GM10266 (cell line): ENCODE measurements at regions not wholly inside any gene's neighbourhood (a gene's known extent, or its start where the extent isn't known, plus 50 kb on each side); places are given as distances from the start of the nearest gene placed in this dataset.

Experiments
- DNase-seq: peaks from one replicate; pipeline ENCODE4 v3.0.0; 2012; ENCODE audit errors: extremely low spot score
- TF ChIP-seq, protein P1 (sequence below): IDR thresholded peaks from 2 replicates; pipeline ENCODE4 v1.5.1; 2012; ENCODE audit warnings: mild to moderate bottlenecking, low read depth; ENCODE audit not compliant: control insufficient read depth, insufficient read depth; ENCODE audit errors: missing control alignments

DNA sequence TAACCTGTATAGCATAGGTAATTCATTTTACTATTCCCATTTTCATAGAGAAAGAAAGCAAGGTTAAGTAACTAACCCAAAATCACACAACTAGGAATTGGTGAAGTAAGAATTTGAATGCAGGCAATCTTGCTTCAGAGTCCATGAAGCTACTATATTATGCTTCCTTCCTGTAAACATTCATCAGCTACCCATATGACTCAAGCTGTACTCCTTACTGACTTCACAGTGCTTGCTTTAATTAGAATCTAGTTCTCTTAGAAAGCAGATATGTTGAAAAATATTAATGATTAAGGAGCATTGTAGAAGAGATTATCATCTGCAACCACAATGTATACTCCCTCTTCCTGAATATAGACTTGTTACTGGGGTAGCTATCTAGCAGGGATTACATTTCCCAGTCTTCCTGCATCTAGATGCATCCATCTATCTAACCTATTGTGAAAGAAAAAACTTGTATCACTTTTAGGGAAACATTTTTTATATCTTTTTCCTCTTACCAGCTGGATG lies 961.6 kb upstream of the CHAC2 start:
- TF ChIP-seq, protein P1, sequence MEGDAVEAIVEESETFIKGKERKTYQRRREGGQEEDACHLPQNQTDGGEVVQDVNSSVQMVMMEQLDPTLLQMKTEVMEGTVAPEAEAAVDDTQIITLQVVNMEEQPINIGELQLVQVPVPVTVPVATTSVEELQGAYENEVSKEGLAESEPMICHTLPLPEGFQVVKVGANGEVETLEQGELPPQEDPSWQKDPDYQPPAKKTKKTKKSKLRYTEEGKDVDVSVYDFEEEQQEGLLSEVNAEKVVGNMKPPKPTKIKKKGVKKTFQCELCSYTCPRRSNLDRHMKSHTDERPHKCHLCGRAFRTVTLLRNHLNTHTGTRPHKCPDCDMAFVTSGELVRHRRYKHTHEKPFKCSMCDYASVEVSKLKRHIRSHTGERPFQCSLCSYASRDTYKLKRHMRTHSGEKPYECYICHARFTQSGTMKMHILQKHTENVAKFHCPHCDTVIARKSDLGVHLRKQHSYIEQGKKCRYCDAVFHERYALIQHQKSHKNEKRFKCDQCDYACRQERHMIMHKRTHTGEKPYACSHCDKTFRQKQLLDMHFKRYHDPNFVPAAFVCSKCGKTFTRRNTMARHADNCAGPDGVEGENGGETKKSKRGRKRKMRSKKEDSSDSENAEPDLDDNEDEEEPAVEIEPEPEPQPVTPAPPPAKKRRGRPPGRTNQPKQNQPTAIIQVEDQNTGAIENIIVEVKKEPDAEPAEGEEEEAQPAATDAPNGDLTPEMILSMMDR, result no peak
- no peak for DNase-seq

DNA sequence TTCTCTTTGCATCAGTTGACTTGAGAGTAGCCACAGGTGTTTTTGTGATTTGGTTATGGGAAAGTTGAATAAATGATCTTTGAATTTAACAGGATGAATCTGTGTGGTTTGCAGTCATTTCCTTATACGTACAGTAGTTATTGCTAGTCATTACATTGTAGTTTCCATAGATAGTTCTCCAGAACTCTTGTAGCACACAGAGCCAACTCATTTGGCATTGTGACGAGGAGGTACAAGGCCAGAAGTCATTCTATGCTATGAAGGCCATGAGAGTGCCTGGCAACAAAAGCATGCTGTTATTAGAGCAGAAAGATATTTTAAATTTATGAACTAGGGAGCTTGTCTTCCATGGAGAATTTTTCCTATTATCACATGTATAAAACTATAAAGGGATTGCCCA lies 973.0 kb upstream of the CHAC2 start:
- no peak for DNase-seq
- TF ChIP-seq, protein P1, result no peak

DNA sequence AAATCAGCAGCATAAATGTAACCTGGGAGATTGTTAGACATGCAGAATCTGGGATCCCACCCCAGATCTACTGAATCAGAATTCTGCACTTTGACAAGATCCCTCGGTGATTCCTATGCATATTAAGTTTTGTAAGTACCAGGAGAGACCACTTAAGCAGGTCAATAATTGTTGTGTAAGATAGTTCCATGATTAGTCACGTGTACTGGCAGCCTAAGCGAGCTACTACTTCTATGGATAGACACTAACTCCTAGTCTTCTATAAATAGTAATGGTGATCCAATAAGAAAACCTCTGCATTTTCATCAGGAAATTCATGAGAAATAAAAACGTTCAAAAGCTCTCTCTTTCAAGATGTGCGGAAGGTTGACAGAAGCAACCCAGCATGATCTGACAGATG lies 988.2 kb upstream of the CHAC2 start:
- no peak for DNase-seq
- TF ChIP-seq, protein P1, result no peak

DNA sequence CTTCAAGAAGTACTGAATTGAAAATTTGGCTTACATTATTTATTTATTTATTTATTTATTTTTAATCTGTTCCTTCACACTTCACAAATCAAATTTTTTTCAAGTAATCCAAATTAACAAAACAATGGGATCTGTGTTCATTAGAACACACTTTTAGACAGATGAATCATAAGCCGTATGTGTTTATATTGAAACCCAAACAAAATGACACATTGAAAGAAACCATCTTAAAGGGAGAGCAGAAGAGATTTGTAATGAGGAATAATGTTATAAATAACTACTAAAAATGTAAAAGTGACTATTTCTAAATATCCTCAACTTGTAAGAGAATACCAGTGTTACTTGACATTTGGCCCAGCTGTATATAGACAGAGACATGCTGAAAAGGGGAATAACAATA lies 991.0 kb upstream of the CHAC2 start:
- TF ChIP-seq, protein P1, result no peak
- no peak for DNase-seq

DNA sequence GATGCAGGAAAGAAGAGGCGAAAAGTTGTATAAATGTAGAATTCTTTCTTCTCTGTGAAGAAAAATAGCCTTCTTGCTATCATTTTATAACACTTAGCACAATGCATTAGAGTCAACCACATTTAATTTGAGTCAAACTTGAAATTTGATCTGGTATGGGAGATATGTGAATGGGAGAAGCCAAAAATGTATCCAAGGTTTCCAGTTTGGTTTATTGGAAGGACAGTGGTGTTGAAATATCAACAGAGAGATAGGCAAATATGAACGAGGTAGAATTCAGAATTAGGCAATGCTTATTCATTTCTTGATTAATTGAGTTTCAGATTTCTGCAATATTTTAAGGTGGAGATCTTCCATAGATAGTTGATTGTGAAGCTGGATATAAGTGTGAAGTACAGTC lies 991.9 kb upstream of the CHAC2 start:
- no peak for DNase-seq
- TF ChIP-seq, protein P1, result no peak

DNA sequence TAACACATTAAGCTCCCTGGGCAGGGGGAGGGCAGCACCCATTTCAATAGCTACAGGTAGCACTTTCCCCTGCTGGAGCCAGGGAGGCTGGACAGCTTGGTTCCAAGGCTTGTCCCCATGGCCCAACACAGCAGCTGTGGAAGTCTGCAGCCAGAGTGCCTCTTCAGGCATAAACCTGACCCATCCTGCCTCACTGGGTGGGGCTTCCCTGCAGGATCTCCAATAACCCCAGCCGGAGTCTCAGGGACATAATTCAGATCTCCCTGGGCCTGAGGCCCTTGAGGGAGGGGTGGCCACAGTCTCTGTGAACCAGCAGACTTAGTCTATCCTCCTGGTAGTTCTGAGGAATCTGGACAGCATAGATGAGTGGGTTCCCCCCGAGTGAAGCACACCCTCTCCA lies 1001.9 kb upstream of the CHAC2 start:
- no peak for DNase-seq
- TF ChIP-seq, protein P1, result no peak

DNA sequence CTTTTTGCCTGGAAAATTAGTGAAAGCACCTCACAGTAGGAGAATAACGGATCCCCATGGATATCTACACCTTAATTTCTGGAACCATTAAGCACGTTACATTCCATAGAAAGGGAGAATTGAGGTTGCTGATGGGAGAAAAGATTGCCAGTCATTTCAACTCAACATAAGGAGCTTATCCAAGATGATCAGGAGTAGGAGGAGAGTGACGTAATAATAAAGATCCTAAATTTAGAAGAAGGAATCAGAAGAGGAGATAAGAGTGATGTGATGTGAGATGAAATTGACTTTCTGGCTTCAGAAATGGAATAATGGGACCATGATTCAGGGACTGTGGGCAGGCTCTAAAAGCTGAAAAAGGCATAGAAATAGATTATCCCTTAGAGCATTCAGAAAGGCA lies 1017.8 kb upstream of the CHAC2 start:
- no peak for DNase-seq
- TF ChIP-seq, protein P1, result no peak
